ENCODE measurements at regions not wholly inside any gene's neighbourhood (a gene's known extent, or its start where the extent isn't known, plus 50 kb on each side); places are given as distances from the start of the nearest gene placed in this dataset.
A peak's percentile ranks its signal among the peaks of the same experiment; 100 is the strongest.

DNA sequence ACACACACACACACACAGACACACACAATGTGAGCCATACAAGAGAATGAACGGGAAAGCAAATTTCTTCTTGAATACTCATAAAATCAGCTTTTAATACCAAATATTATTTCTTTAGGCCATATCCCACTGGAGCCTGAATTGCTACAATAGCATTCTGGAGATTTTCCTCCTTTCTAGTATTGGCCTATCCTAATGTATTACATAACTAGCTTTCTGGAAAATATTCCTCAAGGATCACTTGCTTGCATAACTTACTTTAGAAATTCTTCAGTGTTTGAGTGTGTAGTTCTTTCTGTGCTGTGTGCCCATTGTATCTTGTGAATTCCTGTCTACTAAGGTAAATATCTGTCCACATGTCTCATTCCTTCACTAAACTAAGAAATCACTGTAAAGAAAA lies 351.0 kb upstream of the MCTP2 start:
- no peak for DNase-seq (ENCODE audit: low read depth)

DNA sequence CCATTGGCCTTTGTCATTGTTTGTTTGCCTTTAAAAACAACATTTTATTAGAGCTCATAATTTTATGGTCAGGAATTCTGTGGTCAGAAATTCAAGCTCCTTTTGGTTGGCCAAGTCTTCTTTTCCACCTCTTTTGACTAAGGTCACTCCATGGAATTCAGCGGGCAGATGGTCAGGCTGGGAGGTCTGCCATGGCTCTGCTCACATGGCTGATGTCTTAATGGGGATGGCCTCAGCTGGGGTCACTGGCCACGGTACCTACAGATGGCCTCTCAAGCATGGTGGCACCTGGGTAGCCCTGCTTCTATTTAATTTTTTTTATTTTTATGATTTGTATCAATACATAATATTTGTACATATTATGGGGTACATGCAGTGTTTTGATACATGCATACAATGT lies 360.8 kb upstream of the MCTP2 start:
- no peak for DNase-seq (ENCODE audit: low read depth)

DNA sequence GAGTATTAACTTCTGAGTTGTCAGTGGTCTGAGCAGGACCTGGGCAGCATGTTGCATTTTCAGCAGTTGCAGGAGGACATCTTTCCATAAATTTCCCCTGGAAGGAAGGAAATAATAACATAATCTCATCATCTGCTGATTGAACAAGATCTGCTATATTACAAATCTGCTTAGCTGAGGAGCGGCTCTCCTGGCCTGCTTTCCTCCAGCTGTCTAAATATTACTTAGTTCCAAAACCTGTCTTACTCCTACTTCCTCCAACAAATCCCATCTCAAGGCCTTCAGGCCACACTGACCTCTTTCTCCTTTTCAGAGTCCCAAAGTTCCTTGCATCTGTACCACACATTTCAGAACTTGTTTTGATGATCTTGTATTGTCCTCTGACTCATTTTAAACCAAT lies 364.4 kb upstream of the MCTP2 start:
- DNase-seq (ENCODE audit: low read depth) = no peak

DNA sequence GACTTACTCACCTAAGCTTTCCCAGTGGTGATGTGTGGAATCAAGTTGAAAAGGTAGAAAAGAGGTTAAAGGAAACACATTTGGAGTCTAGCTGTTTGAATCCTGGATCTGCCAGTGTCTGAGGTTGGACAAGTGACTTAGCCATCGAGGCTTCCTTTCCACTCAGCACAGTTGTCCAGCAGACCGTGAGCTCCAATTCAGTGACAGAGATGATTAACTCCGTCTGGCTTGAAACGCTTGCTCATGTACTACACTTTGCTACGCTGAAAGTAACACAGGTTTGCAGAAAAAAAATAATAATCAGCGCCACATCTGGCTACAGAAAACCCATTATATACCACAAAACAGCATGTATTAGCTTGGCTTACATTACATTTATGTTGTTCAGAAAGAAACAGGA lies 364.9 kb upstream of the MCTP2 start:
- DNase-seq (ENCODE audit: low read depth) = no peak

DNA sequence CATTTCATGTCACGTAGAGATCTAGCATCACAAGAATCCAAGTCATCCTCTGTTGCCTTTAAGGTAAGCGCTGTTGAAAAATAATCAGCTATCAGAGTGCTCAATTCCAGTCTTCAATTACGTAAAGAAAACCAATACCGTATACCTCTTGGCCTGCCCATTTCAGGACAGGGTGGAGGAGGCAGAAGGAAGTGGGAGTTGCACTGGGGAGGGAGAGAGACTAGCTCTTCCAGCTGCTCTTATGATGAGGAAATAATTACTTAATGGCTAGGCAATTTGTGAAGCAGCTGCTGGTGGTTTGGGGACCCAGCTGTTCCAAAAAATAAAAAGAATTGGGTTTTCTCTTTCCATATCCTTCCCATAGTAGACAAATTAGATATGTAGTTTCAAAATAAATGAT lies 365.8 kb upstream of the MCTP2 start:
- DNase-seq (ENCODE audit: low read depth) = no peak

DNA sequence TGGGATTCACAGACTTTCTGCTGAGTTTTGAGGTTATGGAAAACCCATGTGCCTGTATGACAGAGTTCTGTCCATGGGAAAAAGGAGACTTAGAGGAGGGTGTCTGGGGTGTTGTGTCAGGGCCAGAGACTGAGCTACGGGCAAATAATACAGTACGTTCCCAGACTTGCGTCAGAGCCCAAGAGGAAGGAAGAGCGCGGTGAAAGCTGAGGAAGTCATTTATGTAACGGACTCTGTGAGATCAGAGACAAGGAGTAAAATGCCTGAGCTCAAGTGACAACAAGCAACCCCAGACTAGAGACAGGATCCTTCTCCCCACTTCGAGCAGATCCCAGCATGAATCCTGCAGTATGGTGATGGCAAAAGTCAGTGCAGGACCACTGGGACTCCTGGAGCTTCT lies 368.6 kb upstream of the MCTP2 start:
- no peak for DNase-seq (ENCODE audit: low read depth)

DNA sequence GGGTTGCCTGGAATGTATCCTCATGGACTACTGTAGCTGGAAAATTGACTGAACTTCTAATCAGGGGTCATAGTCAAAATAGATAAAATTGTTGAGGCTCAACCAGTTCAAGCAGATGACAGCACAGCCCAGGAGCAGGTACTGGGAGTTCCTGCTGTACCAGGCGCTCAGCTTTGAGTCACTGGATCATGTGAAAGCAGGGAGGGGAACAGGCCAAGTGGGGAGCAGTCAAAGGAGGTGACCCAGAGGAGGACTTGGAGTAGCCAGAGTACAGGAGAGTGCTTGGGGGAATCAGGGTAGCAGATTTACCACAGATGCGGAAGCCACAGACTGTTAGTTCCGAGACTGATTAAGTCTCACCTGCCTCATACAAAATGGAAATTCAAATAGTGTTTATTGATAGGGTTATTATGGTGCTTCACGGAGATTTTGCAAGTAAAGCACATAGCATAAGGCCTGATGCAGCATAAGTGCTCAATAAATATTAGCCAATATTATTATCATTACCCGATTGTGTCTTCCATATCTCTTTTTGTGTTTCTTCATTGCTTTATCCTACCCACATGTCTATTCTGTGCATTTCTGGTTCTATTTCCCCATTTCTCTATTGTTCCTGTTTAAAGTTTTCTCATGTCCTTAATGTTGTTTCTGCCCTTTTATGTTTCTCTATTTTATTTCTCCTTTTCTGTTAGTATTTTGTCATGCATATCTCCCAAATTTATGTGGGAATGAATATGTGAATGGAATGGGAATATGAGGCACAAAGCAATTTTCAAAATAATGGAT lies 369.2 kb upstream of the MCTP2 start:
- DNase-seq (ENCODE audit: low read depth) = no peak

DNA sequence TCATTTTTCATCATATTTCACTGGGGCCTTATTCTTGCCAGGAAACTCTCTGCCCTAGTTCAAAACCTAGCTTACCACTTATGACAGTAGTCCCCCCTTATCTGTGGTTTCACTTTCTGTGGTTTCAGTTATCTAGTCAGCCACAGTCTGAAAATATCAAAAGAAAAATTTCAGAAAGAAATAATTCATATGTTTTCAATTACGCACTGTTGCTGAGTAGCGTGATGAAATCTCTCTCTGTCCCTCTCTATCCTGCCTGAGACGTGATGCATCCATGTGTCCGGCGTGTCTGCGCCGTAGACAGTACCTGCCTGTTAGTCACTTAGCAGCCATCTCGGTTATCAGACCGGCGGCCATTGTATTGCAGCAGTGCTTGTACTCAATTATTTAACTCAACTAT lies 369.9 kb upstream of the MCTP2 start:
- DNase-seq (ENCODE audit: low read depth) = peak; percentile 61

DNA sequence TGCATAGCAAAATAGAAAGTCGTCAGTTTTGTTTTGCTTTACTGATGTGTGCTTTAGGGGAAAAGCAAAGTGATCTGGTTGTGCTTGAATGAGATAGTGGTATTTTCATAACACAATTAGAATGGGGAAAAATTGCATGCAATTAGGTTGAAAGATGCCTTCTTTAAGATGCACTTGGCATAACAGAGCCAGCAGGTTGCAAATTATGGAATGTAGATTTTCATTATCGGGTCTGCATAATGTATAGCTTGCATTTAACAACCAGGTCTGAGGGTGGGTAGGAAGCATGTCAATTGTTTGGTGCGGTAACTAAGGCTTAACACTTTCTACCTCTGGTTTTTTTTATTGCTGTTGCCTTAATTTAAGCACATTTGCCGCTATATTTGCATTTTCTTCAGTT lies 370.7 kb upstream of the MCTP2 start:
- DNase-seq (ENCODE audit: low read depth) = no peak

DNA sequence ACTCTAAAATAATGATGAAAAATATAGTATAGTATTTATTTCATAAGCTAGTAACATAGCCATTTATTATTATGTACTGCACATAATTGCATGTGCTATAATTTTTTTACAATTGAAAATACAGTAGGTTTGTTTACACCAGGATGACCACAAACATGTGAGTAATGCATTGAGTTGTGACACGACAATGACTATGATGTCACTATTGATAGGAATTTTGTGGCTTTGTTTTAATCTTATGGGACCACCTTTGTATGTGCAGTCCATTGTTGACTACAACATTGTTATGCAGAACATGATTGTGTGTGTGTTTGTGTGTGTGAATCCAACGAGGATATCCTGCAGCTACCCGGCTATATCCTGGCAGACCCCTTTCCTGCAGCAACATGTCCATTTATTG lies 372.2 kb upstream of the MCTP2 start:
- DNase-seq (ENCODE audit: low read depth) = peak; percentile 3

DNA sequence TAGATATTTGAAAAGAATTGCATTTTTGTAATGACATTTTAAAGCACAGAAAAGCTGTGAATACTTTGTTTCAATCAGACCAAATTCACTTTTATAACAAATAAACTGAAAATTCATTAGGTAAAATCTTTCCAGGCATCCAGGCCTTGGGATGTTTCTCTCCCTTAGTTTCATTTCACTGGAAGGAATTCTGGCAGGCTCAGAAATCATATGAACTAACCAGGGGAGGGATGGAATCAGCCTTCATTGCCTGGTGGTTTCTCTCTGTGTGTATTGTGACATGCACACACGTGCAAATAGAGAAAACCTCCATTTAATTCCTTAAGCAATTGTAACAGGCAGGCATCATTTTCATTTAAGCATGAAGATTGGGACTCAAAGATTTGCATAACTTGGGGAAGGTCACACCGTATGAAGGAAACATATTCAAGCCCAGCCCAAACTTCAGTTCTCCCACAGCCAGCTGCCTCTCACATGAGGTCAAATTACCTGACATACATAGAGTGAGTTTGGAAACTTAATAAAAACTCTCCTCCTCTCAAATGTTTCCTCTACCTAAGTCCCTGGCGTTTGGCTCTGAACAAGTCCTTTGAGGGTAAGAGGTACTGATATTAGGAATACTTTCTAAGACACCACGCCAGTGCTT lies 376.1 kb upstream of the MCTP2 start:
- DNase-seq (ENCODE audit: low read depth) = no peak

DNA sequence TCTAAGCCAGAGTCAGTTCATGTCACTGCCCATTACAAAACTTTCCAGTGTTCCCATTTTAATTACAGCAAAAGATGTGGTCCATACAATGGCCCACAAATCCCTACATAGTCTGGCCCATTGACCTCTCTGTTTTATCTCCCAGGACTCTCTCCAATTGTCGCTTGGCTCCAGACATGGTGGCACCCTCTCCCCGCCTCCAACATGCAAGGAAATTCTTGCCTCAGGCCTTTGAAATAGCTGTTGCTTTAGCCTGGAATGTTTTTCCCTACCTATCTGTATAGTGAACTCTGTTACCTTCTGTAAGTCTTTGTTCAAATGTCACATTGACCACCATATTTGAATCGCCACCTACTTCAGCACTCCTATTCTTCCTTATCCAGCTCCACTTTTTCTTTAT lies 377.3 kb upstream of the MCTP2 start:
- DNase-seq (ENCODE audit: low read depth) = no peak

DNA sequence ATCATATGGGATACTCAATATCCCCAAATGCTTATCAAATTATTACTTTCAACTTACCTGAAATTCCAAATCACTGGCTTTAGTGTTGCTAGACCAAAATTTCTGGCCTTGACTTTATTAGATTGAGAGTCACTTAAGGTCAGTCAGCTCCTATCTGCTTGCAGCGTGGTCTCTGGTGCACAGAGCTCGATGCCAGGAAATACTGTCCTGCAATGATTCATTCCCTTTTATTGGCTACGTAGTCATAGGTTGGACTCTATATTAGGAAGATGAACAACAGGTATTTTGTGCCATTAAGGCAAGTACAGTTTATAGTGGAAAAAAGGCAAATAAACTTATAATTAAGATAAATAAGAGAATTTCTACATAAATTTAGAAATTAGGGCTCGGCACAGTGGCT lies 378.6 kb upstream of the MCTP2 start:
- no peak for DNase-seq (ENCODE audit: low read depth)

DNA sequence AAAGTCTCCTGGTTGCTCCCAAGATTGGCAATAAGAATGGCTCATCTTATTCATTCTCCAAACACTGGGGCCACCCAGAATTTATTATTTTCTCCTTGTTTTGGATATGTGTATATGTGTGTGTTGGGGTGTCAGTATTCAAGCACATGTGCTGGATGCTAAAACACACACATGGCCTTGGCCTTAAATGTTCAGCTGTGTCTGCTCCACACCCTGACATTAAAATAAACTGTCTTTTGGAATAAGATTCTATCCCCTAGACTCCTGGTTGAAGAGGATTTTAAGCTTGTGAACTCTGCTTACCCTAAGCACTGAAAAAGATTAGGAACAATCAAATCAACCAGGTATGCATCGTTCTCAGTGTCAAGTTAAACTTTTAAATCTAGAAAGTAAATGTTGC lies 382.9 kb upstream of the MCTP2 start:
- no peak for DNase-seq (ENCODE audit: low read depth)

DNA sequence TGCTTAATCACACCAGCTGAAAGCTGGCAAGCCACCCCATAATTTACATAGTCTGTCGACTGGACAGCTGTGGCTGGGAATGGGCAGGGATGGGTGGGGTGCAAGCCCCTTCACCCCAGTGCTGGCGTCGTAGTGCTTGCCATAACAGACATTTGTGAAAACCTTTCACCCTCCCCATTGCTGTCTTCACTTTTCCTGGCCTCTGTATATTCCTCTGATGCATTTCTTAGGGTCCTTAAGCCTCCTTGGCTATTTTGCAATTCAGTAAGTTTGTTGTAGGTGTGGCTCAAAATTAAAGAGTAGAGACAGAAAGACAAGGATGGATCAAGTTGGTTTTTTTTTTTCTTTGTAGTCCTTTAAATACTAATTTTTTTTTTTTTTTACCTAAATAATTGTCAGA lies 383.3 kb upstream of the MCTP2 start:
- no peak for DNase-seq (ENCODE audit: low read depth)

DNA sequence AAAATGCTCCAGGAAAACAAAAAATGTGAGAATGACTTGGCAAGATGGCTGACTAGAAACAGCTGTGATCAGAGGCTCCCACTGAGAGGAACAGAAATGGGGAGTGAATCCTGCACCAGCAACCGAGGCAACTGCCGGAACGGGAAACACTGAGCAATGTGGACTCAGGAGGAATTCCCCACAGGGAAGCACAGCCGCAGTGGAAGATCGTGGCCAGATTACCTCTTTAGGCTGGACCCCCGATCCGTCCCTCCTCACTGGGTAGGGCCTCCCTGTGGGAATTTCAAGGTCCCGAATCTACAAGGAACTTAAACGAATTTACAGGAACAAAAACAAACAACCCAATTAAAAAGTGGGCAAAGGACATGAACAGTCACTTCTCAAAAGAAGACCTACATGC lies 385.2 kb upstream of the MCTP2 start:
- no peak for DNase-seq (ENCODE audit: low read depth)

DNA sequence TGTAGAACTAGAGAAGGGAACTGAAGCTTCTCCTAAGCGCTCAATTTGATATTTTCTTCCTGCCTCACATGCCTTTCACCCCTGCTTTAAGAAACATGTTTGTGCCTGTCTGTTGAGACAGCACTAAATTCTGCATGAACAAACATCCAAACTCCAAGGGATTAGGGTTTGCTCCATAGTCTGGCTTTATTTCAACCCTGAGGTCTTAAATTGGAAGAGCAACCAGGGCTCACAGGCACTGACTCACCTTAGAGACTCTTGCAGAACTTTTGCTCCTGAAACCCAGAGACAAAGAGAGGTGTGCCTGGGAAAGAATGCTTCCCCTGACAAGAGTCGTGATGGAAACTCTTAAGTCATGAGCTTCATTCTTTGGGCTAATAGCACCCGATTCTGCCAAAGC lies 393.9 kb upstream of the MCTP2 start:
- no peak for DNase-seq (ENCODE audit: low read depth)

DNA sequence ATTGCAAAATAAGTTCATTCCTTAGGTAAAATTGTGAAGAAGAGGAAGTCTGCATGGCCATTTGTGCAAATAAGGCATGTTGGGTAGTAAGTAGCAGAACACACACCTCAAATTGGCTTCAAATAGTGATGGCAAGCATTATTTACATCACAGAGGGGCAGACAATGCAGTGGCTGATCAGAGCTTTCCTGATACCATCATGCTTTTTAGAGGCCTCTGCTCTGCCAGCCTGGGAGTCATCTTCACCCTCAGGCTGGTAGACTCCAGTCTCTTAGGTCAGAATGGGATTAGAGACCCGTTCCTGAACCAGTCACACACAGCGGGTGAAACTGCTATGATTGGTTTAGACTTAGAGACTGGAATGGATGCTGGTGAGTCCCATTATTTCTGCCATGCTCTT lies 396.0 kb upstream of the MCTP2 start:
- DNase-seq (ENCODE audit: low read depth) = no peak

DNA sequence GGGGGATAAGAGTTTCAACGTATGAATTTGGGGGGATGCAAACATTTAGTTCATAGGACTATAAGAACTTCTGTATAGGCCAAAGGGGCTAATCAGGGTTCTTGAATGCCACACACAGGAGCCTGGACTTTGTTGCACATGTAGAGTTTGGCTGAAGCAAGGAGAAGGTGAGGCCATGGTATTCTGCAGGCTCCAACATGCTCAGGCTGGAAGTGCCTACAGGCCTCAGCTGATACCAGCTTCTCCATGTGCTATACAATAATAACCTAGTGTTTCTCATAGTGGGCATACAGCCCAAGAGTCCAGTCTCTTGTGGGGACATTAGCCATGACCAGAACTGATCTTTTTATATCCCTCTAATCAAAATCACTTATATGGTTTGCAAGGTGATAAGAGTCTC lies 399.7 kb upstream of the MCTP2 start:
- no peak for DNase-seq (ENCODE audit: low read depth)

DNA sequence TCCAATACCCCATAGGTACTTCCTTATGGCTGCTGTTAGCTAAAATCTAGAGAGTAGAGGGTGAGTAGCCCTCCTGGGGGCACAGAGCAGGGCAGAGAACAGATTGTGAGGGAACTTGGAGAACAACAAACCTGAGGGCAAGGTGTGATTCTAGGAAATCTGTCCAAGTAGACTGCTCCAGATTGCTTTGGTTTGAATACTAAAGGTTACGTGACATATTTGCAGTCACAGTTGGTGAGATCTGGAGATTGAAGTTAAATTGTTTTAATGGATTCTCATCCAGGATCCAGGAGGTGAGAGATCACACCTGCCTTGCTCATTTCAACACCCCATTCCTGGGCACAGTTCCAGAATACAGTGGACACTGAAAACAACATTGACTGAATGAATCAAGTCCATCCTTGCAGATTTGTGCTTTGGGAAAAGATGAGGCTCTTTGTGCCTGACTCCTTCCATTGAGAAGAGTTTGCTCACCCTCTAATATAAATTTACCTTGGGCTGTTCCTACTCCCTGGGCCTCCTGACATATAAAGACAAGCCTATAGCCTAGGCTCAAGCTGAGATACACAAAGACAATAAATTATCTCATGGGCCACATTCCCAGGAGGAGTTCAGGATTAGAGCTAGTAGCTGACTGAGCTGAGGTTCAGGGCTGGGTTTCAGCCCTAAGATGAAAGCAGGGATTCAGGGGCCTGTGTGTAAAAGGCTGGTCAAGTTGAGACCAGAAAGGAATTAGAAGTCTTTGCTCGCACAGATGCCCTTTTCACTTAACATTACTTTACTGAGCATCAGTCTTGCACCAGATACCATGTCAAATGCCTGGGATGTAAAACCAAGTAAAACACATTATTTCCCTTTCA lies 400.9 kb upstream of the MCTP2 start:
- no peak for DNase-seq (ENCODE audit: low read depth)

DNA sequence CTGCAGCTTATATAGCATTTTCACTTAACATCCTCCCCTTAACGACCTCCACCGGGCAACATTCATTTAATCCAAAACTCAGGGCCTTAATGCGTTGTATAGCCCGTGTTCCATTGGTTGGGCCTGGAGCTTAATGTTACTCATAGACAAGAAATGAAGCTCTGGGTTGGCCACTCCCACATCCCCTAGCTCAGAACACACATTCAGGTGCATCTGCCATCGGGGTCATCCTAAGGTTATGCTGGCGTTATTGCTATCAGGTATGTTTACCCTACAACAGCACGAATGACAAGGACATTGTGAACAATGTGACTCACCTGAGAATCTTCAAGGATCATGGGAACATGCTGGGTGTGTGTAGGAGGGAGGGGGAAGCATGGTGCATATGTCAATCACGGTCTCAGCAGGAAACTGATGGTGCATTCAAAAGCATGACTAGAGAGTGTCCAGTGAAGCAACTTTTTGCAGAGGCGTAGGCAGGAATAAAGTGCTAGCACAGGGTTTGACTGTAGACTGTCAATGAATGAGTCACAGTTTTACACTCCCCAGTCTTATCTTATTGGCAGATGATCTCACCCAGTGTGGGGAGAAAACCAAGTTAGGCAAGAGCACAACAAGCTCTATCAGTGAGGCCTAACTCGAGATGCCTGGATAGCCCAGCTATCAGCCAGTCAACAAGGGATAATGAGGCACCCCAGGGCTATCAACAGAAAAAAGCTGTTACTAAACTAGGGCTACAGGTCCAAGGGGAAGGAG lies 402.1 kb upstream of the MCTP2 start:
- peak; percentile 84 for DNase-seq (ENCODE audit: low read depth)

DNA sequence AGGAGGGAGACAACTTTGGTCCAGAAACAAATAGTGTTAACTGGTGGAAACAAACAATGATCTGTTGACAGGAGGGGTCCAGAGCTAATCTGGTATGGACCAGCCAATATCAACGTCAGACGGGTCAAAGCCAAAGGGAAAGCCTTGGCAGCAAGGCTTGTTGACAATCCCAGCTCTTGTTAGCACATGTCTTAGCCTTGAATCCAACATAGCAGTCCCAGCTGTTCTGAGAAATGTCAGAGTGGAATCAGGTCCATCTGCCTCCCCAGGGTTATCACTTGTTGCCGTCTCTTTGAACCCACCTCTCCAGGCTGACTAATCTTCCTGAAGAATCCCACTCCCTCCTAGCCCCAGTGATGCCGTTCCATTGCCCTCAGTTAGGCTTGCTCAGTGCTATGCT lies 404.6 kb upstream of the MCTP2 start:
- no peak for DNase-seq (ENCODE audit: low read depth)

Data from RPMI7951 (cell line).